ENCODE measurements at regions not wholly inside any gene's neighbourhood (a gene's known extent, or its start where the extent isn't known, plus 50 kb on each side); places are given as distances from the start of the nearest gene placed in this dataset.

- TF ChIP-seq CTCF (conservative IDR thresholded peaks at IDR 0.05; ENCODE audit: low read depth, low read length) (no peak), EZH2 (IDR thresholded peaks at IDR 0.05; ENCODE audit: borderline replicate concordance, low read depth, low read length, poor library complexity, severe bottlenecking) (no peak)
Observed at GRCh38 chr4:34372815-34373214, 1871.5 kb downstream of the ARAP2 start.
